Colonic mucosa (tissue), 4 donors: ENCODE measurements at regions not wholly inside any gene's neighbourhood (a gene's known extent, or its start where the extent isn't known, plus 50 kb on each side); places are given as distances from the start of the nearest gene placed in this dataset.
"Not testable (repeated sequence)": the region's sequence is repeated elsewhere in the genome, so short reads cannot be mapped to it uniquely, and the experiment has no call there.

Source experiments
- DNase-seq: peaks from one replicate; pipeline ENCODE4 v3.0.0-alpha.2; 2020
- H3K27ac ChIP-seq: fragments of 200-600 bp; one replicate; pipeline ENCODE4 v1.8.0; 2021
- H3K27me3 ChIP-seq: fragments of 200-600 bp; one replicate; pipeline ENCODE4 v1.8.0; 2021
- H3K36me3 ChIP-seq: fragments of 200-600 bp; one replicate; pipeline ENCODE4 v1.8.0; 2021
- H3K4me1 ChIP-seq: fragments of 200-600 bp; one replicate; pipeline ENCODE4 v1.8.0; 2021; ENCODE audit warnings: mild to moderate bottlenecking
- H3K4me3 ChIP-seq: fragments of 200-600 bp; one replicate; pipeline ENCODE4 v1.8.0; 2021
- H3K9ac ChIP-seq, 2 donors: one replicate each; pipeline ENCODE4 v1.7.0; 2013; ENCODE audit warnings: control low read depth in 2 of 2, low read depth in 2 of 2, low read length in 2 of 2
- H3K9me3 ChIP-seq: fragments of 200-600 bp; one replicate; pipeline ENCODE4 v1.8.0; 2021
- intact Hi-C: fragments of 100-400 bp; cut with DNase I; formaldehyde crosslinking; loops from one replicate; pipeline ENCODE4 v1.14.1; 2022
- TF ChIP-seq, protein P1 (sequence below): fragments of 200-600 bp; IDR thresholded peaks from one replicate; pipeline ENCODE4 v1.8.0; 2022; ENCODE audit warnings: antibody characterized with exemption, mild to moderate bottlenecking
- donor health status: healthy.
- donor health status: DM: no; HTN: no; CAD: no.
- donor health status: DM: no; HTN: no; CAD: no.

DNA sequence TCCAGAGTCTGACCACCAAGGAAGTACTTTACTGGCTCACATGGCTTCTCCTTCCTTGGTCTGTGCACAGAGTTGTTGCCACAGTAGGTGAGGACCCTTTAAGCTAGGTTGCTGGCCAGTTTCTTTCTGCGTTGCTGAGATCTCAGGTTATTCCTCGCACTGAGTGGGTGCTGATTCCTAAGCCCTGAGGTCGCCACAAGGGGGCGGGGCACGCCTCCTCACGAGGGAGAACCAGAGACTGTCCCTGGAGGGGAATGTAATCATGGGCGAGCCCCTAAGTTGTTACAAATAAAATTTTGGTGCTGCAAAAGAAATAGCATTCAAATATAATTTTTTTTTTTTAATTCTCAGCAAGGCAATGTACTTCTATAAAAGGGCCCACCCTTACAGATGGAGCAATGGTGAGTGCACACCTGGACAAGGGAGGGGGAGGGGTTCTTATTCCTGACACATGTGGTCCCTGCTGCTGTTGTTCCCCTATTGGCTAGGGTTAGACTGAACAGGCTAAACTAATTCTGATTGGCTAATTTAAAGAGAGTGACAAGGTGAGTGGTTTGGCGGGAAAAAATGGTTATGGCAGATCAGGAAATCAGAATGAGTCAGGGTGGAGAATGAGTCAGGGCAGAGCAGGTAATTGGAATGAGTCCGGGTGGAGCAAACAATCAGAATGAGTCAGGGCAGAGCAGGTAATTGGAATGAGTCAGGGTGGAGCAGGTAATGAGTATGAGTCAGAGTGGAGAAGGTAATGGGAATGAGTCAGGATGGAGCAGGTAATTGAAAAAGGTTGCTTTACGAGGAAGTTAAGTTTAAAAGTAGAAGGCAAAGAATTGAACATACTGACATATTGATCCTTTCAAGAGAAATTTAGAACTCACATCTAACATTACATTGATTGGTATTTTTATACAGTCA, 107.5 kb downstream of the VSIG4 start:
- DNase-seq = peak; percentile 42
- intact Hi-C loops = no loop called here
- no peaks in the 10 kb centered on the region for H3K9me3 ChIP-seq
- no peaks in the 10 kb centered on the region for H3K4me1 ChIP-seq
- TF ChIP-seq, protein P1, sequence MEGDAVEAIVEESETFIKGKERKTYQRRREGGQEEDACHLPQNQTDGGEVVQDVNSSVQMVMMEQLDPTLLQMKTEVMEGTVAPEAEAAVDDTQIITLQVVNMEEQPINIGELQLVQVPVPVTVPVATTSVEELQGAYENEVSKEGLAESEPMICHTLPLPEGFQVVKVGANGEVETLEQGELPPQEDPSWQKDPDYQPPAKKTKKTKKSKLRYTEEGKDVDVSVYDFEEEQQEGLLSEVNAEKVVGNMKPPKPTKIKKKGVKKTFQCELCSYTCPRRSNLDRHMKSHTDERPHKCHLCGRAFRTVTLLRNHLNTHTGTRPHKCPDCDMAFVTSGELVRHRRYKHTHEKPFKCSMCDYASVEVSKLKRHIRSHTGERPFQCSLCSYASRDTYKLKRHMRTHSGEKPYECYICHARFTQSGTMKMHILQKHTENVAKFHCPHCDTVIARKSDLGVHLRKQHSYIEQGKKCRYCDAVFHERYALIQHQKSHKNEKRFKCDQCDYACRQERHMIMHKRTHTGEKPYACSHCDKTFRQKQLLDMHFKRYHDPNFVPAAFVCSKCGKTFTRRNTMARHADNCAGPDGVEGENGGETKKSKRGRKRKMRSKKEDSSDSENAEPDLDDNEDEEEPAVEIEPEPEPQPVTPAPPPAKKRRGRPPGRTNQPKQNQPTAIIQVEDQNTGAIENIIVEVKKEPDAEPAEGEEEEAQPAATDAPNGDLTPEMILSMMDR = no peak
- H3K27me3 ChIP-seq = no peaks in the 10 kb centered on the region
- H3K27ac ChIP-seq = peak overlapping the region; percentile 16
- H3K36me3 ChIP-seq = no peaks in the 10 kb centered on the region
- H3K4me3 ChIP-seq = no peak overlapping the region
- H3K9ac ChIP-seq = no peak overlapping the region

DNA sequence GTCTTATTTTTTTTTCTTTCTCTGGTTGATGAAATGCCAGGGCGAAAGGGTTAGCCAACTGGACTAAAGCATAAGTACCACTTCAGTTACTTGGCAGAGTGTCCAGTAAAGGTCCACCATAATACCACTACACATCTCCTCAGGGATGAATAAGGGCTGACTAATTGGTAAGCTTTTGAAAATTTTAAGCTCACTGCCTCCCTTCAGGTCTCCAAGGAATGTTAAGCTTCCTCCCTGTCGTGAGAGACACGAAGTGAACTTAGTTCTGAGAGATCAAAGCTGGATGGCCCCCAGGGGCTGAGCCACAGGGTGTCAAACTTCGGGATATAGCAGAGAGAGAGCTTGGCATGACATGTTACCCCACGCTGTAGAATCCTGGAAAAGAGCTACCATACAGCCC, 111.4 kb downstream of the VSIG4 start:
- H3K9ac ChIP-seq = no peak overlapping the region
- TF ChIP-seq, protein P1 = no peak
- H3K27me3 ChIP-seq = no peaks in the 10 kb centered on the region
- DNase-seq = no peak
- H3K4me1 ChIP-seq = no peaks in the 10 kb centered on the region
- H3K27ac ChIP-seq = no peak overlapping the region
- intact Hi-C loops = no loop called here
- no peaks in the 10 kb centered on the region for H3K9me3 ChIP-seq
- H3K36me3 ChIP-seq = no peaks in the 10 kb centered on the region
- H3K4me3 ChIP-seq = no peak overlapping the region

DNA sequence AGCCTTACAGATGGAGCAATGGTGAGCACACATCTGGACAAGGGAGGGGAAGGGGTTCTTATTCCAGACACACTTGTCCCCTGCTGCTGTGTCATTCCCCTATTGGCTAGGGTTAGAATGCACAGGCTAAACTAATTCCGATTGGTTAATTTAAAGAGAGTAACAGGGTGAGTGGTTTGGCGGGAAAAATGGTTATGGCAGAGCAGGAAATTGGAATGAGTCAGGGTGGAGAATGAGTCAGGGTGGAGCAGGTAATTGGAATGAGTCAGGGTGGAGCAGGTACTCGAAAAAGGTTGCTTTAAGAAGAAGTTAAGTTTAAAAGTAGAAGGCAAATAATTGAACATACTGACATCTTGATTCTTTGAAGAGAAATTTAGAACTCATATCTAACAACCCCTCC, 112.5 kb downstream of the VSIG4 start:
- H3K4me1 ChIP-seq, H3K36me3 ChIP-seq, DNase-seq, H3K27me3 ChIP-seq, H3K27ac ChIP-seq, intact Hi-C loops, H3K4me3 ChIP-seq, H3K9ac ChIP-seq, H3K9me3 ChIP-seq: not testable (repeated sequence)

DNA sequence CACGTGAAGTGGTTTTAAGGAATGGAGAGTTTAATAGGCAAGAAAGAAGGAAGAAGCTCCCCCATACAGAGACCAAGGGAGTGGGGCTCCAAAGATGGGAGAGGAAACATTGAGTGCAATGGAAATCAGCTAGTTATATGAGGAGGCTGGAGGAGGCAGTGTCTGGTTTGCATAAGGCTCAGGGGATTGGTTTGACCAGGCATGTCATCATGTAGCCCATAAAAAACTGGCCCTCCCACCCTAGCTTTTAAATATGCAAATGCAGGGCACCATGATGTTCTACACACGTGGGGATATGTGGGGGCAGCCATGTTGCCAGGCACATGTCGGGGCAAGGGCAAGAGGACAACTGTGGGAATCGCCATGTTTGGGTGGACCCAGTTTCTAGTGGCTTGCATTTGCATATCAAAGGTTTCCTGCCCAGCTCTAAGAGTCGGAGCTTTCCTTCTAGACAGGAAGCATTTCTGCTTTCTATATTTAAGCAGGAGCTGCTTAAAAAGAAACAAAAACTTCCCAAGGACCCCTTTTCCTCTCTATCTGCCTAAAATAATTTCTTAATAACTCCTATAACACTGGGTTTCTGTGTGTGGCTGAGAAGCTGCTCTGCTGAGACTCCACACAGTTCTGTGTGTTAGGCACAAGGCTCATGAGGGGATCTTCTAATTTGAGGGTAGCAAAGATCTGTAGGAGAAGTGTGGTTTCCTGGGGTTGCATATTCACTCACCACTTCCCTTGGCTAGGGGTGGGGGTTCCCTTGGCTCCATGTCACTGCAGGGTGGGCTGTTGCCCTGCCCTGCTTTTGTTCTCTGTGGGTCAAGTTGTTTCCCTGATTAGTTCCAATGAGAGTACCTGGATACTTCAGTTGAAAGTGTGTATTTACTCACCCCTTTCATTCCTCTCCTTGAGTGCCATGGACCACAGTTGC, 113.5 kb downstream of the VSIG4 start:
- no peaks in the 10 kb centered on the region for H3K36me3 ChIP-seq
- intact Hi-C loops = no loop called here
- H3K4me3 ChIP-seq = no peak overlapping the region
- H3K4me1 ChIP-seq = no peaks in the 10 kb centered on the region
- no peaks in the 10 kb centered on the region for H3K27me3 ChIP-seq
- TF ChIP-seq, protein P1 = no peak
- H3K27ac ChIP-seq = no peak overlapping the region
- no peak overlapping the region for H3K9ac ChIP-seq
- DNase-seq = no peak
- H3K9me3 ChIP-seq = no peaks in the 10 kb centered on the region

- no peaks in the 10 kb centered on the region for H3K9me3 ChIP-seq
- TF ChIP-seq, protein P1 = no peak
- DNase-seq = no peak
- intact Hi-C loops = no loop called here
- H3K36me3 ChIP-seq = no peaks in the 10 kb centered on the region
- H3K9ac ChIP-seq = no peak overlapping the region
- no peaks in the 10 kb centered on the region for H3K27me3 ChIP-seq
- no peak overlapping the region for H3K27ac ChIP-seq
- H3K4me3 ChIP-seq = no peak overlapping the region
- no peaks in the 10 kb centered on the region for H3K4me1 ChIP-seq
These were observed 114.3 kb downstream of the VSIG4 start for GRCh38 chrX:65925592-65925991.
